ENCODE measurements at regions not wholly inside any gene's neighbourhood (a gene's known extent, or its start where the extent isn't known, plus 50 kb on each side); places are given as distances from the start of the nearest gene placed in this dataset.

DNA sequence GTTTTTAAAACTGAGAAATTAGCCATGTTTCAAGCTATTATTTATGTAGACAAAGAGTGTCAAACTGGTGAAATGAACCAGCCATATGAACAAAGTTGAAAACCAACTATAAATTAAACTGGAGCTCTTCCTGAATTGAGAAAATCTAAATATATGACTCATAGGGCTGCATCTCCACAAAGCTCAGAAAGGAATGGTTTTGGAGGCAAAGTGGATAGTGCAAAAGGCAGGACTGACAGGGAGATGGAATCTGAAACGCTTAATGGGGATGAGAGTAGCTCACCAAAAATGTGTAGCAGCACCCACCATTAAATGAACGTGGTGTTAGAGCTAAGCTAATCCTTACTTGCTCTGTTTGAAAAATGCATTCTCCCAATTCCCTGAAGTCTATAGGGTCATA lies 1066.0 kb downstream of the AGBL1 start:
- Histone ChIP-seq H3K27me3 (no peaks in the 10 kb centered on the region), H3K9me3 (peaks cover 0 to 4% (median 0%) of the 10 kb centered on the region in 3 donors), H3K4me3 (no peak overlapping the region), H3K36me3 (no peaks in the 10 kb centered on the region), H3K27ac (no peak overlapping the region), H3K4me1 (no peaks in the 10 kb centered on the region)
- DNase-seq: no peak
- intact Hi-C loops (cut with DNase I; ENCODE audit: low total_unique reads): no loop called here
- TF ChIP-seq, protein P1, sequence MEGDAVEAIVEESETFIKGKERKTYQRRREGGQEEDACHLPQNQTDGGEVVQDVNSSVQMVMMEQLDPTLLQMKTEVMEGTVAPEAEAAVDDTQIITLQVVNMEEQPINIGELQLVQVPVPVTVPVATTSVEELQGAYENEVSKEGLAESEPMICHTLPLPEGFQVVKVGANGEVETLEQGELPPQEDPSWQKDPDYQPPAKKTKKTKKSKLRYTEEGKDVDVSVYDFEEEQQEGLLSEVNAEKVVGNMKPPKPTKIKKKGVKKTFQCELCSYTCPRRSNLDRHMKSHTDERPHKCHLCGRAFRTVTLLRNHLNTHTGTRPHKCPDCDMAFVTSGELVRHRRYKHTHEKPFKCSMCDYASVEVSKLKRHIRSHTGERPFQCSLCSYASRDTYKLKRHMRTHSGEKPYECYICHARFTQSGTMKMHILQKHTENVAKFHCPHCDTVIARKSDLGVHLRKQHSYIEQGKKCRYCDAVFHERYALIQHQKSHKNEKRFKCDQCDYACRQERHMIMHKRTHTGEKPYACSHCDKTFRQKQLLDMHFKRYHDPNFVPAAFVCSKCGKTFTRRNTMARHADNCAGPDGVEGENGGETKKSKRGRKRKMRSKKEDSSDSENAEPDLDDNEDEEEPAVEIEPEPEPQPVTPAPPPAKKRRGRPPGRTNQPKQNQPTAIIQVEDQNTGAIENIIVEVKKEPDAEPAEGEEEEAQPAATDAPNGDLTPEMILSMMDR (IDR thresholded peaks at IDR 0.05): no peak

DNA sequence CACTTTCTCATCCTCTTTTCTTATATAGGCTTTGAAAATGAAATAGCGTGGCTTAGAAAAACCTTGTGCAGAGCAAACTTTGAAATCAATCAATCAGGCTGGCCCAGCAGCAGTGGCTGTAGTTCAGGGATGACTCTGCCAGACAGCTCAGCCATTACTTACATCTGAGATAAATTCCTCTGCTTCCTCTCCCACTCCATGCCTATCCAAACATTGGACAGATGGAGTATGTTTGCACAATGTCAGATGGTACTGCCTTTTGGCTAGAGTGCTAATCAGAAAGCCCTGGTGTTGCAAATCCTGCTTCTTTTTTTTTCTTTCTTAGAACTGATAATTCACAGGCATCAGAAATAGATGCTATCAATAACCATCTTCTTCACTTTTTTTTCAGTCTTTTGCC lies 1065.1 kb downstream of the AGBL1 start:
- Histone ChIP-seq H3K4me1 (no peaks in the 10 kb centered on the region), H3K27ac (no peak overlapping the region), H3K4me3 (no peak overlapping the region), H3K9me3 (peaks cover 0 to 4% (median 0%) of the 10 kb centered on the region in 3 donors), H3K27me3 (no peaks in the 10 kb centered on the region), H3K36me3 (no peaks in the 10 kb centered on the region)
- intact Hi-C loops (cut with DNase I; ENCODE audit: low total_unique reads): no loop called here
- no peak for DNase-seq
- TF ChIP-seq, protein P1 (IDR thresholded peaks at IDR 0.05): no peak

DNA sequence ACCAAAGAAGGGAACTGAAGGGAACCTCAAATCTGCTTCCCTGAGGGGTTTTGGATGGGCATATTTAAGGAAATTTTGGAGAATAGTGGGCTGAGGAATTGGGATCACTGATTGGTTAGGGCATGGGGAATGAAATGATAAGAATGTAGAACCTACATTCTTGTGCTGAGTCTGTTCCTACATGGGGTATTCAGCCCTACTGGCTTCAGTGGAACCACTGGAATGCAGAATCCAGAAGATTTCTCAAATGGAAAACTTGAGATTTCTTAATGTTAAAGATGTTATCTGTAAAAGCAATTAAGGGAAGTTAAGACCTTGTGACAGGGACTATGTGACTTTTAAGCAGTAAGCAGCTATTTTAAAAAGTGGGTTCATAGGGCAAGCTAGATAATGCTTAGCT lies 1062.4 kb downstream of the AGBL1 start:
- H3K4me1 ChIP-seq: no peaks in the 10 kb centered on the region
- DNase-seq: no peak
- H3K27me3 ChIP-seq: no peaks in the 10 kb centered on the region
- intact Hi-C loops (cut with DNase I; ENCODE audit: low total_unique reads): no loop called here
- peaks cover 0 to 4% (median 0%) of the 10 kb centered on the region in 3 donors for H3K9me3 ChIP-seq
- no peak overlapping the region for H3K27ac ChIP-seq
- H3K36me3 ChIP-seq: no peaks in the 10 kb centered on the region
- TF ChIP-seq, protein P1 (IDR thresholded peaks at IDR 0.05): no peak
- H3K4me3 ChIP-seq: no peak overlapping the region

DNA sequence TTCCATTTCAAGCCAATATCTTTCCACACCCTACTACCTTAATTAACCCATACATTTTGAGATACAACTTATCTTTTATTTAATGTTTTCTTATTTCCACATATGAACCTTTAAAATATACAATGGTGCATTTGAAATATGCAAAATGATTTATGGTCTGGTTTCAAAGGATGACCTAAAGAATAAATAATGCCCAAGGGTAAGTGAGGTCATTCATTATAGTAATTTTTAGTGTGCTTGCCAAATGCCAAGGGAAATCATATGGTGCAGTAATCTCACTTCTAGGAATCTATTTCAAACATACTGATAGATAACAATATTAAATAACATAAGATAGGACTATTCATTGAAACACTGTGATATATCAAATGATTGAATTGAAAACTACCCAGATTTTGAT lies 1055.4 kb downstream of the AGBL1 start:
- Histone ChIP-seq H3K27ac (no peak overlapping the region), H3K36me3 (no peaks in the 10 kb centered on the region), H3K4me3 (no peak overlapping the region), H3K4me1 (no peaks in the 10 kb centered on the region), H3K9me3 (no peaks in the 10 kb centered on the region), H3K27me3 (no peaks in the 10 kb centered on the region)
- intact Hi-C loops (cut with DNase I; ENCODE audit: low total_unique reads): no loop called here
- TF ChIP-seq, protein P1 (IDR thresholded peaks at IDR 0.05): no peak
- no peak for DNase-seq

DNA sequence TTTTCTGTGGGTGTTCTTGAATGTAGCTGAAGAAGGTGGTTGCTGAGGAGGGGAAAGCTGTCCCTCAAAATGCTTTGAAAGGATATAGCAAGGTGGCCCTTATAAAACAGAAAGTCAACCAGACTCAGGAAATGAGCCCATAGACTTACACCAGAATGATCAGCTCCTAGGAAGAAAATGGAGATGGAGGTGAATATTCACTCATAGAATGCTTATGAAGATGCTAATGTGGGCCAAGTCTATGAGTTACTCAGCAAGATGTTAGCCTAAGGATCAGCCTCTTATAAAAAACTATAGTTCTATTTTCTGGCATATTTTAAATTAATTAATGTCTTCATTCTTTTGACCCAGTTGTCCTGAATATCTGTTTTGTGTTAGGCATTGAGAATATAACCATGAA lies 1054.0 kb downstream of the AGBL1 start:
- Histone ChIP-seq H3K4me1 (no peaks in the 10 kb centered on the region), H3K36me3 (no peaks in the 10 kb centered on the region), H3K9me3 (no peaks in the 10 kb centered on the region), H3K27me3 (no peaks in the 10 kb centered on the region), H3K27ac (no peak overlapping the region), H3K4me3 (no peak overlapping the region)
- intact Hi-C loops (cut with DNase I; ENCODE audit: low total_unique reads): no loop called here
- DNase-seq: no peak
- TF ChIP-seq, protein P1 (IDR thresholded peaks at IDR 0.05): no peak

DNA sequence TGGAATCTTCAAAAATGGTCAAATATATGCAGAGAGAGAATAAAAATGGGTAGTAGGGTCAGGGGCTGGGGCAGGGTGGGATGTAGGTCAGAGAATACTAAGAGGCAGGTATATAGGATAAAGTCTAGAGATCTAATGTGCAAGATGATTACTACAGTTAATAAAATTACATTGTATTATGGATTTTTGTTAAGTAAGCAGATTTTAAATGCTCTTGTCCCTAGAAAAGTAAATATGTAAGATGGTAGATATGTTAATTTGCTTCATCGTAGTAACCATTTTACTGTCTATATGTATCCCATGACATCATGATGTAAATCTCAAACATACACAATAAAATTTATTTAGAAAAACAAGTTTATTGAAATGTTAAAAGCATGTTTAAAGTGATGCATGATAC lies 1051.4 kb downstream of the AGBL1 start:
- TF ChIP-seq, protein P1 (IDR thresholded peaks at IDR 0.05): no peak

More for the DNA sequence above, 1051.4 kb downstream of the AGBL1 start:
- H3K4me1 ChIP-seq: no peaks in the 10 kb centered on the region
- H3K36me3 ChIP-seq: no peaks in the 10 kb centered on the region
- intact Hi-C loops (cut with DNase I; ENCODE audit: low total_unique reads): no loop called here
- H3K27ac ChIP-seq: no peak overlapping the region
- no peaks in the 10 kb centered on the region for H3K9me3 ChIP-seq
- H3K27me3 ChIP-seq: no peaks in the 10 kb centered on the region
- DNase-seq: no peak
- H3K4me3 ChIP-seq: no peak overlapping the region

Data from tibial artery (tissue), 4 donors.